PC-3 (cell line): ENCODE measurements at regions not wholly inside any gene's neighbourhood (a gene's known extent, or its start where the extent isn't known, plus 50 kb on each side); places are given as distances from the start of the nearest gene placed in this dataset.

ENCODE experiments used
- EZH2phosphoT487 ChIP-seq: fragments of 300-600 bp; sonication (generic); IDR thresholded peaks from 2 replicates; pipeline ENCODE4 v1.6.1; 2018; ENCODE audit warnings: mild to moderate bottlenecking, antibody characterized with exemption, low read length, borderline replicate concordance
- TF ChIP-seq, protein P1 (sequence below): fragments of 300-600 bp; sonication (generic); conservative IDR thresholded peaks from 2 replicates; pipeline ENCODE4 v1.5.1; 2017; ENCODE audit warnings: antibody characterized with exemption, low read depth, mild to moderate bottlenecking, low read length

GRCh38 chr12:23185346-23185745 is 560.4 kb downstream of the ETNK1 start:
- TF ChIP-seq, protein P1, sequence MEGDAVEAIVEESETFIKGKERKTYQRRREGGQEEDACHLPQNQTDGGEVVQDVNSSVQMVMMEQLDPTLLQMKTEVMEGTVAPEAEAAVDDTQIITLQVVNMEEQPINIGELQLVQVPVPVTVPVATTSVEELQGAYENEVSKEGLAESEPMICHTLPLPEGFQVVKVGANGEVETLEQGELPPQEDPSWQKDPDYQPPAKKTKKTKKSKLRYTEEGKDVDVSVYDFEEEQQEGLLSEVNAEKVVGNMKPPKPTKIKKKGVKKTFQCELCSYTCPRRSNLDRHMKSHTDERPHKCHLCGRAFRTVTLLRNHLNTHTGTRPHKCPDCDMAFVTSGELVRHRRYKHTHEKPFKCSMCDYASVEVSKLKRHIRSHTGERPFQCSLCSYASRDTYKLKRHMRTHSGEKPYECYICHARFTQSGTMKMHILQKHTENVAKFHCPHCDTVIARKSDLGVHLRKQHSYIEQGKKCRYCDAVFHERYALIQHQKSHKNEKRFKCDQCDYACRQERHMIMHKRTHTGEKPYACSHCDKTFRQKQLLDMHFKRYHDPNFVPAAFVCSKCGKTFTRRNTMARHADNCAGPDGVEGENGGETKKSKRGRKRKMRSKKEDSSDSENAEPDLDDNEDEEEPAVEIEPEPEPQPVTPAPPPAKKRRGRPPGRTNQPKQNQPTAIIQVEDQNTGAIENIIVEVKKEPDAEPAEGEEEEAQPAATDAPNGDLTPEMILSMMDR = no peak
- no peak for TF ChIP-seq EZH2phosphoT487
